ENCODE measurements at regions not wholly inside any gene's neighbourhood (a gene's known extent, or its start where the extent isn't known, plus 50 kb on each side); places are given as distances from the start of the nearest gene placed in this dataset.

- TF ChIP-seq CTCF (IDR thresholded peaks at IDR 0.05; ENCODE audit: low read length) (no peak), EZH2 (optimal IDR thresholded peaks at IDR 0.05; ENCODE audit: low read depth, low read length) (no peak), EZH2phosphoT487 (IDR thresholded peaks at IDR 0.05; ENCODE audit: low read length) (no peak)
These were observed 57.3 kb upstream of the PITX1 start for GRCh38 chr5:135091286-135091685.
